ENCODE measurements at regions not wholly inside any gene's neighbourhood (a gene's known extent, or its start where the extent isn't known, plus 50 kb on each side); places are given as distances from the start of the nearest gene placed in this dataset.
A peak's percentile ranks its signal among the peaks of the same experiment; 100 is the strongest.

- DNase-seq = no peak
Observed at GRCh38 chr18:5643288-5643687, 99.5 kb upstream of the EPB41L3 start.

GRCh38 chr18:5640939-5641338 lies 97.1 kb upstream of the EPB41L3 start:
- DNase-seq = no peak

- no peak for DNase-seq
Observed at GRCh38 chr18:5639131-5639530, 95.3 kb upstream of the EPB41L3 start.

GRCh38 chr18:5632041-5632440 lies 88.2 kb upstream of the EPB41L3 start:
- no peak for DNase-seq

- no peak for DNase-seq
Observed at GRCh38 chr18:5630900-5631413, 87.2 kb upstream of the EPB41L3 start.

- peak in 45 of 56 donors; percentile 4 to 77 (median 47) for DNase-seq
Observed at GRCh38 chr18:5630057-5630899, 86.5 kb upstream of the EPB41L3 start.

- peak in 32 of 56 donors; percentile 5 to 62 (median 32) for DNase-seq
Observed at GRCh38 chr18:5628512-5629255, 84.9 kb upstream of the EPB41L3 start.

GRCh38 chr18:5627776-5628511 lies 84.1 kb upstream of the EPB41L3 start:
- peak in 5 of 56 donors; percentile 0 to 14 (median 7) for DNase-seq

GRCh38 chr18:5626130-5626880 lies 82.5 kb upstream of the EPB41L3 start:
- DNase-seq = no peak

- no peak for DNase-seq
Observed at GRCh38 chr18:5625076-5625475, 81.3 kb upstream of the EPB41L3 start.

- DNase-seq = no peak
Observed at GRCh38 chr18:5622905-5623304, 79.1 kb upstream of the EPB41L3 start.

GRCh38 chr18:5620289-5620688 lies 76.5 kb upstream of the EPB41L3 start:
- DNase-seq = no peak

GRCh38 chr18:5619376-5619775 lies 75.6 kb upstream of the EPB41L3 start:
- DNase-seq = no peak

- no peak for DNase-seq
Observed at GRCh38 chr18:5618047-5618688, 74.4 kb upstream of the EPB41L3 start.

GRCh38 chr18:5611221-5611620 lies 67.4 kb upstream of the EPB41L3 start:
- DNase-seq = no peak

- no peak for DNase-seq
Observed at GRCh38 chr18:5608846-5609245, 65.0 kb upstream of the EPB41L3 start.

GRCh38 chr18:5606951-5607350 lies 63.2 kb upstream of the EPB41L3 start:
- DNase-seq = no peak

GRCh38 chr18:5604778-5605177 lies 61.0 kb upstream of the EPB41L3 start:
- no peak for DNase-seq

- DNase-seq = no peak
Observed at GRCh38 chr18:5603153-5603552, 59.4 kb upstream of the EPB41L3 start.

GRCh38 chr18:5601188-5601624 lies 57.4 kb upstream of the EPB41L3 start:
- DNase-seq = no peak
